ENCODE measurements at regions not wholly inside any gene's neighbourhood (a gene's known extent, or its start where the extent isn't known, plus 50 kb on each side); places are given as distances from the start of the nearest gene placed in this dataset.

DNA sequence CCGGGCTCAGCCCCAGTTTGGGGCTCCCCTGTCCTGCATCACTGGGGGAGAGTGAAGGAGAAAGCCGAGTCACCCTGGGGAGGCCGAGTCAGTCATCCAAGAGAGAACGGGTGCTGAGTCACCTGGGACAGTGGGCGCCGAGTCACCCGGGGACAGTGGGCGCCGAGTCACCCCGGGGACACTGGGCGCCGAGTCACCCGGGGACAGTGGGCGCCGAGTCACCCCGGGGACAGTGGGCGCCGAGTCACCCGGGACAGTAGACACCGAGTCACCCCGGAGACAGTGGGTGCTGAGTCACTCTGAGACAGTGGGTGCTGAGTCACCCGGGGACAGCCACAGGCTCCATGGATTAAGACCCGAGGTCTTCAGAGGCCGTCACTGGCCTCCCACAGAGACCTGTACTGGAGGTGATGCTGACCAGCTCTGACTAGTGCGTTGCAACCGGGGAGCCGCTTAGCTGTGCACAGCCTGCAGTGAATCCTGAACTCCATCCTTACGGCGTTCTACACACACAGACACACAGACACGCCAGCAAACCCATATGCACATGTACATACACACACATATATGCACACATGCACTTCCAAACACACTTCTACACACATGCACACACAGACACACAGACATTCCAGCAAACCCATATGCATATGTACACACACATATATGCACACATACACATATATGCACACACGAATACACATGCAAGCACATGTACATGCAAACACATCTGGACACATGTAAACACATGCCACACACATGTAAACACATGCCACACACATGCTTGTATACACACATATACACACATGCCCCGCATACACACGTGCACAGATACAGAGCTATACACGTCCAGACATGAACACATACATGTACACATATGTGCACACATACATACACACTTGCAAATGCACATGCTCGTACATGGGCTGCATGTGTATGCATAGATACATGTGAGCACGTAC is 64.9 kb upstream of the GALNT9 start:
- WGBS (ENCODE audit: low lambda C conversion rate) = 21% methylated on average over 22 of the region's 36 CpGs
- H3K4me2 ChIP-seq = peak overlapping the region; percentile 51; the same call in 1 of the 2 replicates
- TF ChIP-seq FOSL2 (IDR thresholded peaks at IDR 0.05; ENCODE audit: borderline replicate concordance, low read depth) (no peak), EZH2phosphoT487 (IDR thresholded peaks at IDR 0.05; ENCODE audit: borderline replicate concordance, low read depth) (no peak), TEAD4 (IDR thresholded peaks at IDR 0.05; ENCODE audit: borderline replicate concordance, insufficient read depth) (no peak), REST (IDR thresholded peaks at IDR 0.05; ENCODE audit: low read depth, low read length) (no peak), TCF12 (IDR thresholded peaks at IDR 0.05) (no peak), POLR2AphosphoS5 (IDR thresholded peaks at IDR 0.05; ENCODE audit: low read depth, low read length) (no peak), NRF1 (IDR thresholded peaks at IDR 0.05; ENCODE audit: low read depth, low read length) (no peak), MXI1 (IDR thresholded peaks at IDR 0.05; ENCODE audit: low read depth, low read length) (no peak)

GRCh38 chr12:132393245-132393795 is 63.9 kb upstream of the GALNT9 start:
- no peaks in the 10 kb centered on the region for H3K4me1 ChIP-seq (ENCODE audit: control insufficient read depth in 1 of 2, insufficient read depth in 2 of 2, low read depth in 1 of 2, low read length in 1 of 2)
- peak; percentile 12; the same call in 1 of the 2 replicates for TF ChIP-seq FOSL2 (IDR thresholded peaks at IDR 0.05; ENCODE audit: borderline replicate concordance, low read depth)
- TF ChIP-seq NRF1 (IDR thresholded peaks at IDR 0.05; ENCODE audit: low read depth, low read length) = no peak
- H3K9me2 ChIP-seq = no peaks in the 10 kb centered on the region
- no peaks in the 10 kb centered on the region for H3K36me3 ChIP-seq (replicated peaks in 1 of 2; ENCODE audit: control insufficient read depth in 1 of 2, insufficient read depth in 2 of 2, low read length in 1 of 2)
- no peaks in the 10 kb centered on the region for H3K79me2 ChIP-seq (ENCODE audit: insufficient read depth)
- H3K27me3 ChIP-seq (ENCODE audit: insufficient read depth) = peaks cover 52% of the 10 kb centered on the region
- ChIA-PET CTCF (interaction anchor here (1.5 kb wide), 1 partner anchor 22 kb away, joined by 4 read pairs; no protein-coding TSS in a partner anchor), POLR2A (no interaction called here)
- no peak overlapping the region for H3K9ac ChIP-seq
- no peaks in the 10 kb centered on the region for H3K9me3 ChIP-seq
- H3K4me2 ChIP-seq = peak overlapping the region; percentile 51; the same call in 1 of the 2 replicates
- WGBS (ENCODE audit: low lambda C conversion rate) = 4% methylated on average over 19 of the region's 19 CpGs
- H3K27ac ChIP-seq (ENCODE audit: low read depth in 2 of 2, low read length in 1 of 2) = peak overlapping the region in 1 of 2 experiments; percentile 19; a peak in 1 of 4 replicates
- peaks cover 14% of the 10 kb centered on the region for H3F3A ChIP-seq (replicated peaks; ENCODE audit: insufficient read depth)
- no peaks in the 10 kb centered on the region for H4K20me1 ChIP-seq (ENCODE audit: insufficient read depth)
- DNase-seq = no peak
- H3K4me3 ChIP-seq (ENCODE audit: low read depth in 2 of 2, low read length in 1 of 2) = no peak overlapping the region
- H2AFZ ChIP-seq (ENCODE audit: low read depth) = no peak overlapping the region

More for the DNA sequence above, 64.9 kb upstream of the GALNT9 start:
- Histone ChIP-seq H3K27ac (ENCODE audit: low read depth in 2 of 2, low read length in 1 of 2) (peak overlapping the region in 1 of 2 experiments; percentile 19; a peak in 1 of 4 replicates), H2AFZ (ENCODE audit: low read depth) (no peak overlapping the region), H3K4me1 (ENCODE audit: control insufficient read depth in 1 of 2, insufficient read depth in 2 of 2, low read depth in 1 of 2, low read length in 1 of 2) (no peaks in the 10 kb centered on the region), H3K9me2 (no peaks in the 10 kb centered on the region), H3K9me3 (no peaks in the 10 kb centered on the region), H3K4me3 (ENCODE audit: low read depth in 2 of 2, low read length in 1 of 2) (no peak overlapping the region), H3K27me3 (ENCODE audit: insufficient read depth) (peaks cover 52% of the 10 kb centered on the region), H4K20me1 (ENCODE audit: insufficient read depth) (no peaks in the 10 kb centered on the region), H3K9ac (no peak overlapping the region), H3K36me3 (replicated peaks in 1 of 2; ENCODE audit: control insufficient read depth in 1 of 2, insufficient read depth in 2 of 2, low read length in 1 of 2) (no peaks in the 10 kb centered on the region), H3K79me2 (ENCODE audit: insufficient read depth) (no peaks in the 10 kb centered on the region), H3F3A (replicated peaks; ENCODE audit: insufficient read depth) (peaks cover 14% of the 10 kb centered on the region)
- CTCF ChIA-PET = no interaction called here
- POLR2A ChIA-PET = no interaction called here
- DNase-seq = no peak
